ENCODE measurements at regions not wholly inside any gene's neighbourhood (a gene's known extent, or its start where the extent isn't known, plus 50 kb on each side); places are given as distances from the start of the nearest gene placed in this dataset.

GRCh38 chr20:52267418-52267817 is 75.8 kb upstream of the ZFP64 start:
- Histone ChIP-seq H3K4me3 (ENCODE audit: low read depth, low read length, poor library complexity, severe bottlenecking) (no peak overlapping the region), H3K27ac (ENCODE audit: low read depth, low read length, poor library complexity, severe bottlenecking) (no peak overlapping the region), H3K79me2 (ENCODE audit: insufficient read depth, low read depth, low read length) (no peaks in the 10 kb centered on the region), H3K4me1 (ENCODE audit: insufficient read depth, low read length, poor library complexity, severe bottlenecking) (no peaks in the 10 kb centered on the region), H4K20me1 (ENCODE audit: insufficient read depth, low read length) (no peaks in the 10 kb centered on the region), H3K9me2 (ENCODE audit: insufficient read depth, low read length) (no peaks in the 10 kb centered on the region), H3K9me3 (ENCODE audit: low read length) (no peaks in the 10 kb centered on the region), H2AFZ (ENCODE audit: low read length) (no peak overlapping the region), H3K4me2 (ENCODE audit: low read length) (no peak overlapping the region), H3K36me3 (ENCODE audit: insufficient read depth, low read length) (no peaks in the 10 kb centered on the region)
- TF ChIP-seq, protein P1, sequence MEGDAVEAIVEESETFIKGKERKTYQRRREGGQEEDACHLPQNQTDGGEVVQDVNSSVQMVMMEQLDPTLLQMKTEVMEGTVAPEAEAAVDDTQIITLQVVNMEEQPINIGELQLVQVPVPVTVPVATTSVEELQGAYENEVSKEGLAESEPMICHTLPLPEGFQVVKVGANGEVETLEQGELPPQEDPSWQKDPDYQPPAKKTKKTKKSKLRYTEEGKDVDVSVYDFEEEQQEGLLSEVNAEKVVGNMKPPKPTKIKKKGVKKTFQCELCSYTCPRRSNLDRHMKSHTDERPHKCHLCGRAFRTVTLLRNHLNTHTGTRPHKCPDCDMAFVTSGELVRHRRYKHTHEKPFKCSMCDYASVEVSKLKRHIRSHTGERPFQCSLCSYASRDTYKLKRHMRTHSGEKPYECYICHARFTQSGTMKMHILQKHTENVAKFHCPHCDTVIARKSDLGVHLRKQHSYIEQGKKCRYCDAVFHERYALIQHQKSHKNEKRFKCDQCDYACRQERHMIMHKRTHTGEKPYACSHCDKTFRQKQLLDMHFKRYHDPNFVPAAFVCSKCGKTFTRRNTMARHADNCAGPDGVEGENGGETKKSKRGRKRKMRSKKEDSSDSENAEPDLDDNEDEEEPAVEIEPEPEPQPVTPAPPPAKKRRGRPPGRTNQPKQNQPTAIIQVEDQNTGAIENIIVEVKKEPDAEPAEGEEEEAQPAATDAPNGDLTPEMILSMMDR (conservative IDR thresholded peaks at IDR 0.05; ENCODE audit: low read length), result no peak
- no peak for TF ChIP-seq EZH2phosphoT487 (IDR thresholded peaks at IDR 0.05; ENCODE audit: borderline replicate concordance, low read depth, low read length)
- POLR2A ChIA-PET, result interaction anchor here (0.6 to 0.7 kb wide), 2 partner anchors 35 to 1977 kb away, joined by 3 to 4 read pairs; no protein-coding TSS in a partner anchor
- CTCF ChIA-PET (ENCODE audit: unreplicated experiment), result no interaction called here
- intact Hi-C loops (cut with micrococcal nuclease; ENCODE audit: unreplicated experiment), result no loop called here
- no peak for DNase-seq (ENCODE audit: low spot score)
- BruUV-seq (replicated peaks), result no TSS peak

GRCh38 chr20:52263757-52264156 is 72.2 kb upstream of the ZFP64 start:
- H3K4me3 ChIP-seq (ENCODE audit: low read depth, low read length, poor library complexity, severe bottlenecking), result no peak overlapping the region
- BruUV-seq (replicated peaks), result no TSS peak
- no peak overlapping the region for H2AFZ ChIP-seq (ENCODE audit: low read length)
- H3K9me3 ChIP-seq (ENCODE audit: low read length), result no peaks in the 10 kb centered on the region
- ChIA-PET POLR2A (no interaction called here), CTCF (ENCODE audit: unreplicated experiment) (no interaction called here)
- DNase-seq (ENCODE audit: low spot score), result no peak
- intact Hi-C loops (cut with micrococcal nuclease; ENCODE audit: unreplicated experiment), result no loop called here
- no peaks in the 10 kb centered on the region for H3K36me3 ChIP-seq (ENCODE audit: insufficient read depth, low read length)
- no peaks in the 10 kb centered on the region for H4K20me1 ChIP-seq (ENCODE audit: insufficient read depth, low read length)
- H3K27ac ChIP-seq (ENCODE audit: low read depth, low read length, poor library complexity, severe bottlenecking), result no peak overlapping the region
- TF ChIP-seq, protein P1 (conservative IDR thresholded peaks at IDR 0.05; ENCODE audit: low read length), result no peak
- TF ChIP-seq EZH2phosphoT487 (IDR thresholded peaks at IDR 0.05; ENCODE audit: borderline replicate concordance, low read depth, low read length), result no peak
- H3K4me2 ChIP-seq (ENCODE audit: low read length), result no peak overlapping the region
- H3K79me2 ChIP-seq (ENCODE audit: insufficient read depth, low read depth, low read length), result no peaks in the 10 kb centered on the region
- no peaks in the 10 kb centered on the region for H3K9me2 ChIP-seq (ENCODE audit: insufficient read depth, low read length)
- H3K4me1 ChIP-seq (ENCODE audit: insufficient read depth, low read length, poor library complexity, severe bottlenecking), result no peaks in the 10 kb centered on the region

DNA sequence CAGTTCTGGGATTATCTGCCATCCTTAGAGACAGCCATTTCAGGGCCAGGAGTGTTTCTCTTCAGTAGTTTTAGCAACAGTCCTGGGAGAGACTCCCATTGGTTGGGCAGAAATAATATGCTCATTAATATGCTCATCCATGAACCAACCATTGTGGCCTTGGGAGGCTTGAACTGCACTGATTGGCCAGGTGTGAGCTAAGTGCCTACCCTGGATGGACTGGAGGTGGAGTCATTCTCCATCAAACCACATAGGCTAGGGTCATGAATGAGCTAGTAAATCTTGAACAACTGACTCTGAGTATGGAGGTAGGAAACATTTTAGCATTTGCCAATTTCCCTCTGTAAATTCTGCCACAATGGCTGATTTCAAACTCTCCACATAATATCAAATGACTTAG is 70.2 kb upstream of the ZFP64 start:
- no peak for DNase-seq (ENCODE audit: low spot score)
- H3K36me3 ChIP-seq (ENCODE audit: insufficient read depth, low read length), result no peaks in the 10 kb centered on the region
- H3K4me3 ChIP-seq (ENCODE audit: low read depth, low read length, poor library complexity, severe bottlenecking), result no peak overlapping the region
- H3K27ac ChIP-seq (ENCODE audit: low read depth, low read length, poor library complexity, severe bottlenecking), result no peak overlapping the region
- H3K4me2 ChIP-seq (ENCODE audit: low read length), result no peak overlapping the region
- no peaks in the 10 kb centered on the region for H3K9me2 ChIP-seq (ENCODE audit: insufficient read depth, low read length)
- H3K9me3 ChIP-seq (ENCODE audit: low read length), result no peaks in the 10 kb centered on the region
- H2AFZ ChIP-seq (ENCODE audit: low read length), result no peak overlapping the region
- no peak for TF ChIP-seq EZH2phosphoT487 (IDR thresholded peaks at IDR 0.05; ENCODE audit: borderline replicate concordance, low read depth, low read length)
- TF ChIP-seq, protein P1 (conservative IDR thresholded peaks at IDR 0.05; ENCODE audit: low read length), result no peak
- CTCF ChIA-PET (ENCODE audit: unreplicated experiment), result no interaction called here
- H3K79me2 ChIP-seq (ENCODE audit: insufficient read depth, low read depth, low read length), result no peaks in the 10 kb centered on the region
- H3K4me1 ChIP-seq (ENCODE audit: insufficient read depth, low read length, poor library complexity, severe bottlenecking), result no peaks in the 10 kb centered on the region
- BruUV-seq (replicated peaks), result no TSS peak
- POLR2A ChIA-PET, result no interaction called here
- no peaks in the 10 kb centered on the region for H4K20me1 ChIP-seq (ENCODE audit: insufficient read depth, low read length)
- intact Hi-C loops (cut with micrococcal nuclease; ENCODE audit: unreplicated experiment), result no loop called here
